EH (cell line): ENCODE measurements at regions not wholly inside any gene's neighbourhood (a gene's known extent, or its start where the extent isn't known, plus 50 kb on each side); places are given as distances from the start of the nearest gene placed in this dataset.

Experiments
- DNase-seq: peaks from one replicate; pipeline ENCODE4 v3.0.0-alpha.2; 2015; ENCODE audit warnings: low read depth

DNA sequence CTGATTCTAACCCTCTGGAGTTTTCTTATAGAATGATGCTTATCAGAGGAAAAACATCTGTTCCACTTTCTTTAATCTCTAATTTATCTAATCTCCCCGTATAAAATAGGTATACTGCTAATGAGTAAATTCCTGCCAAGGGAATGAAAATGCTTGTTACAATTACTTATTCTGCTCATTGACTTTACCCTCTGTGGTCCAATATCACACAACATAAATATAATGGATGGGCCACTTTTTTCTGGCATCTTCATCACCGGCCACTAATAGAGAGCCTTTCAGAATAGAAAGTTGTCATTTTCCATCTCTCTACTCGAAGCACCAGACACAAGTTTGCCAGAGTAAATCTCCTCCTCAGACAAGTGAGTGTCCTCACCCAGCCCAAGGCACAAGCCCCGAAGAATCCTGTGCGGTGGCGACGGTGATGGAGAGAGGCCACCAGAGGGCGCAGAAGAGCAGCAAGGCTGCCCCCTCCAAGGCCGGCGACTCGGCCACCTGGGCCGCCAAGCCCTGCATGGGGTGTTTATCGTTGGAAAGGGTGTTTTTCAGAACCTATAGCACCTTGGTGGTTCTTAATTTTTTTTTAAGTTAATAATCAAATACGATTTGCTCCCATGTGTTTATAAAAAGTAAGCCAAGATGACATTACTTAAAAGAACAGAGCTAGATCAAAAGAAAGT is 212.9 kb upstream of the ARID1B start:
- peak; percentile 61 for DNase-seq

GRCh38 chr6:156563714-156564113 is 213.5 kb upstream of the ARID1B start:
- DNase-seq = no peak

DNA sequence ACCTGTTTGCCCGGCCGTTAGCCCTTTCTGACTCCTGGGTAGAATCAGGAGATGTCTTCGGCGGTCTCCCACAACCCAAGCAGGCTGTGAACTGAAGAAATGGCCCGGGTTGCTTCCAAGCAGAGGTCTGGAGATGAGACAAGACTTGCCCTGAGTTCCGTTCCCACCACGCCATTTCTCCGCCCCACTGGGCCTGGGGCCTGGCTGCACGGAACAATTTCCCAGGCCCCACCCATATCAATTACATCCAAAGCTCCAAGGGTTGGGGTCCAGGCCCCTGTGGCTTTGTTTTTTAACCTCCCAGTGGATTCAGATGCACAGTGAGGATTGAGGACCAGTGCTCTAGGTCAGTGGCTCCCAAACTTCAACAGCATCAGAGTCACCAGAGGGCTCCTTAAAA is 214.5 kb upstream of the ARID1B start:
- no peak for DNase-seq

- DNase-seq = no peak
These were observed 215.2 kb upstream of the ARID1B start for GRCh38 chr6:156562019-156562418.

GRCh38 chr6:156560476-156560875 is 216.7 kb upstream of the ARID1B start:
- no peak for DNase-seq

- no peak for DNase-seq
These were observed 218.0 kb upstream of the ARID1B start for GRCh38 chr6:156559162-156559690.

GRCh38 chr6:156557911-156558259 is 219.3 kb upstream of the ARID1B start:
- no peak for DNase-seq

DNA sequence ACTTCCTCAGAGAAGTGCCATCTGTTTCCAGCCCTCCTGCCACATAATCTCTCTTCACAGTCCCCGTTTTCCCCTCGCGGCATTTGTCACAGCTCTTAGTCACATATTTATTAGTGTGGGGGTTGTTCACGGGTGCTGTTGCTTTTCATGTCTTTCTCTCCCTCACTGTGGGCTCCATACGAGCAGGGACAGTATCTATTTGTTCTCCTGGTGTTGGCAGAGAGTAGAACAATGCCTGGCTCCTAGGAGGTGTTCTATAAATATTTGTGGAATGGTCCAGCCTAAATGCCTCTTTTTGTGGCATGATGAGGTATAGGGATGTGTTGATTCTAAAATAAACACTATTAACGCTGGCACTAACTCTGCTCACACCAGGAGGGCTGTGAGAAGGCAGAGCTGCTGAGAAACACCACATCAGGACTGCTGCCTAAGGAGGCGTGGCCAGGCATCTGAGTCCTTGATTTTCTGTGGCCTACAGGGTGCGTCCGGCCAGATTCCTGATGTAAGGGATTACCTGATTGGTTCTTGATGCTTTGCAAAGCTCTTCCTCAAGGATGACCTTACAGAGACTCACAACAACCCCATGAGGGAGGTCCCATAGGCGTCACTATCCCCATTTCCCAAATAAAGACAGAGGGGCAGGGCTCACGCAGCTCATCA is 219.8 kb upstream of the ARID1B start:
- DNase-seq = peak; percentile 58

- no peak for DNase-seq
These were observed 220.4 kb upstream of the ARID1B start for GRCh38 chr6:156556811-156557210.

DNA sequence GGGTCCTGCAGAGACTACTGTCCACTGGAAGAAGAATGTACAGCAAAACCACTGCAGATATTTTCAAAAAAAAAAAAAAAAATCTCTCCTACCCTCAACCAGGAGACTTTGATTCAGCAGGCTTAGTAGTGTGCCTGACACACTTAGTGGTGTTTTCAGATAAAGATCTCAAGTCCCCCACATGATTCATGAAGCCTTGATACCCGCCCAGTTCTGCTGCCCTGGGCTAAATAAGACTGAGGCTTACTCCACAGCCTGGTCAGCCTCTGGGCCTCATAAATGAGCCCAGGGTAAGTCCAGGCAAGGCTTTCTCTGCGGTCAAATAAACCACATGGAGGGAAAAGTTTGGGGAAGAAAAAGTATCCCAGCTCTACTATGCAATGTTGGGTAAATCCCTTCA is 222.1 kb upstream of the ARID1B start:
- DNase-seq = peak; percentile 58

DNA sequence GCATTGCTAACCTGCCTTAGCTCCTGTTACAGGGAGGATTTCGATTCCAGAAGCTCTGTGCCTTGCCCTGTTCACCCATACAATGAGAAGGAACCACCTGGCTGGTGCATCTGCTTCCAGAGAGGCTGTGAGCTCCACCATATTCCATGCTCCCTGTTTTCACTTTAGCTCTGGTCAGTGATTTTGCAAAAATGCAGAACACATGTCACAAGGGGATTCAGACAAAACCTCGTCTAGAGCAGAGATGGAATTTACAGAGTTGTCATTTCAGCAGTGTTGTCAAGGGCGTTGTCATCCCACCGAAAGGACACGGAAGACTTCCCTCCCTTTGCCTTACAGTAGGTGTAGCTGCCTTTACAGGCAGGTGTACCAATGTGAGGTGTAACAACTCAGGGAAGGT is 223.0 kb upstream of the ARID1B start:
- no peak for DNase-seq

DNA sequence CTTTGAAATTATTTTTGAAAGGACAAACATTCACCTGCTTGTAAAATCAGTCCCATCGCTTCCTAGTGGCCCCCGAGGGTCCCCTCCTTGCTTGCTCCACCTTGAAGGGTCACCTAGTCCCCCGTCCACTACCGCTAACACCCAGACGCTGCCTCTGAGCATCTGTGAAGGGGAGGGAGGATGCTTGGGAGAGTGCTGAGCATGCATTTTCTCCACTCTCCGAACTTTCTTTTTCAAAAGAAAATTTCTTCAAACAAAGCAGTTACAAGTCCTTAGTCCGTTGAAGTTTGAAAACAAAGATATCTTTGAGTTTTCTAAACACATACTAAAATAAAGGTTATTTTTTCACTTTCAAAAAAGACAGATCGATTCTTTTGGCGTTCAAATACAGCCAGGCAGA is 224.3 kb upstream of the ARID1B start:
- no peak for DNase-seq

GRCh38 chr6:156550949-156551348 is 226.2 kb upstream of the ARID1B start:
- no peak for DNase-seq

- peak; percentile 18 for DNase-seq
These were observed 231.2 kb upstream of the ARID1B start for GRCh38 chr6:156545931-156546330.

- DNase-seq = no peak
These were observed 232.2 kb upstream of the ARID1B start for GRCh38 chr6:156545021-156545420.

DNA sequence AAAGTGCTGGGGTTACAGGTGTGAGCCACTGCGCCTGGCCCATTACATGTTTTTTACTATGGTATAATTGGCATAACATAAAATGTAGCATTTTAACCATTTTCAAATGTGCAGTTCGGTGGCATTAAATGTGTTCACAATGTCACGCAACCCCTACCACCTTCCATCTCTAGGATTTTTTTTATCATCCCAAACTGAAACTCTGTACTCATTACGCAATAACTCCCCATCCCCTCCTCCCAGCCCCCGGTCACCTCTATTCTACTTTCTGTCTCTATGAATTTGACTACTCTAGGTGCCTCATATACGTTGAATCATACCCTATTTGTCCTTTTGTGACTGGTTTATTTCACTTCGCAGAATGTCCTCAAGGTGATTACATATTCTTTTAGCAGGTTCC is 233.1 kb upstream of the ARID1B start:
- no peak for DNase-seq

DNA sequence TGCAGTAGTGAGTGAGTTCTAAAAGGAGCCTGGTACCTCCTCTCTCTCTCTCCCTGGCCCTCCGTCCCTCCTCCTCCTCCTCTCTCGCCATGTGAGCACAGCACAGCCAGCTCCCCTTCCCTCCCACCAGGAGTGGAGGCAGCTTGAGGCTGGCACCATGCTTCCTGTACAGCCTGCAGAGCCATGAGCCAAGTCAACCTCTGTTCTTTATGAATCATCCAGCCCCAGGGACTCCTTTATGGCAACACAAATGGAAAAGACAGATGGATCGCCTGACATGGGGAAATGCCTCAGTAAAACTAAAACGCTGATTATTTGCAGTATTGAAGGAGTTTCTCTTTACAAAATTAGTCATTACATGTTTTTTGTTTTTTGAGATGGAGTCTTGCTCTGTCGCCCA is 233.7 kb upstream of the ARID1B start:
- no peak for DNase-seq

DNA sequence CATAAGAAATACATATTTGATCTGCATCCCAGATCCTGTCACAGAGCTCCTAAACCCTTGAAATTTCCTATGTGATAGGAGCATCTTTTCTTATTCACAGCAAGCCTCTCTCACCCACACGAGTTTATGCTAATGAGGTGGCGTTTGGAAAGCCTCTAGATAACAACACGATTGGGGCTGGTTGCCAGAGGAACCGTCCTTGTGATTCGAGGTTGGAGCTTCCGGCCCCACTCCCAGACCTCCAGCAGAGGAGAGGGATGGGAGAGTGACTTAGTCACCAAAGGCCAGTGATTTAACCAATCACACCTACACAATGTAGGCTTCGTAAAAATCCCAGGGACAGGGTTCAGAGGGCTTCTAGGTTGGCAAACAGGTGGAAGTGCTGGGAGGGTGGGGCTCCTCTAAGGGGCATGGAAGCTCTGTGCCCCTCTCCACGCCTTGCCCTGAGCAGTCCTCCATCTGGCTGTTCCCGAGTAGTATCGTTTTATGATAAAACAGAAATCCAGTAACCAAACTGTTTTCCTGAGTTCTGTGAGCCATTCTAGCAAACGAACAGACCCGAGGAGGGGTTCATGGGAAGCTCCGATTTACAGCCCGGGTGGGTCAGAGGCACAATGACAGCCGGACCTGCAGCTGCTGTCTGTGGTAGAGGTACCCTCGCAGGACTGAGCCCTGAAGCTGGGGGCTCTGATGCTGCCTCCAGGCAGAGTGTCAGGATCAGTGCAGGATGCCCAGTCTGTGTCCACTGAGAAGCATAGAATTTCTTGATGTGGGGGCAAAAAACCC is 238.1 kb upstream of the ARID1B start:
- DNase-seq = no peak

DNA sequence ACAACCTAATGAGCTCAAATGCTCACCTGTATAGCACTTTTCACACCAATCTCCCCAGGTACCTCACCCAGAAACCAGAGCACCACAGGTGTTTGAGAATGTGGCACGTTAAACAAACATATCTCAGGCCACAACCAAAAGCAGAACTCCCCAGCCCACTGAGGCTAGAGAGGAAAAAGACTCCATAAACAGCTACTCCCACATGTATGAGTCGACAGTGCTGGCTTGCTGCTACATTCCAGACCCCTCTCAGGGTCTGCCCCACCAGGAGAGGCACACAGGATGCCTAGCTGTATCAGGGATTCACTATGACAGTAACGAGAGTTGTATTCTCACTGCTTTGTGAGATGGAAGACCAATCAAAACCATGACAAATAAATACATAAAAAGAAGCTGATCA is 242.6 kb upstream of the ARID1B start:
- DNase-seq = no peak

DNA sequence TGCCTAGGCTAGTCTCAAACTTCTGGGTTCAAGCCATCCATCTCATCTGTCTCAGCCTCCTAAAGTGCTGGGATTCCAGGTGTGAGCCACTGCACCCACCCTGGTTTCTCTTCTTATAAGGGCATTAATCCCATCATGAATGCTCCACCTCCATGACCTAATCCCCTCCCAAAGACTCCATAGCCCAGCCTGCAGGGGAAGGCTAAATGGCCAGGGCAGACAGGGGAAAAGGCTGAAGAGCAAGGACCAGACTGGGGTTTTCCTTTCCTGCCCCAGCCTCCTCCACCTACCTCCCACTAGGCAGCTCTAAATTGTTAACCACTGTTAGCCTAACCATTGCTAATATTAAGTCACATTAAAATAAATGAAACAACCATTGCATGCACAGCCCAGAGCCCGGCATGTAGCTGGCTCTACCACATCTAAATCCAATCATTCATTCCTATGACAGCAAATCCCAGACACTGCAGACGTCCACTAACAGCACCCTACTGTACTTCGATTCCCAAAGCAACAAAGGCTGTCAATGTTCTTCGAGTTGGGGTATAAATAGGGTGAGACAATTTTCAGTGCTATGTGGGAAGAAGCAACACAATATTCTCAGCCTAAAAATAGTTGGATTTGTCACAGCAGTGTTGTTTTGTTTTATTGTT is 243.2 kb upstream of the ARID1B start:
- no peak for DNase-seq

GRCh38 chr6:156526081-156526480 is 251.1 kb upstream of the ARID1B start:
- DNase-seq = no peak

DNA sequence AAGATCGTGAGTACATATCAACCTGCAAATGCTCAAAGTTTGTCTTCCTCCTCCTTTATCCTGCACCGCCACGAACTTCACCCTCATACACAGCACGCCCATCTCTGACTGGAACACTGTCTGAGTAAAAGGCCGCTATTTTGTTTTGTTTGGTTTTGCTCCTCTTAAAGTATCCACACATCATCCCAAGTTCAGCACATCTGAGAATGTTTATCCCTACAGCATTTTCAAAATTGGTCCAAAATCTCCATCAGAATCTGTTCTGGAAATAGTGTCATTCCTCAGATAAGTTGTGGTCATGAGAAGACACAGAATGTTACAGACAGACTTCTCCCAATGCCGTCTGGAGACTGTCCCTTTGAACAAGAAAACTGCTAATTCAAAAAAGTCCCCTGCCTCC is 251.6 kb upstream of the ARID1B start:
- no peak for DNase-seq

DNA sequence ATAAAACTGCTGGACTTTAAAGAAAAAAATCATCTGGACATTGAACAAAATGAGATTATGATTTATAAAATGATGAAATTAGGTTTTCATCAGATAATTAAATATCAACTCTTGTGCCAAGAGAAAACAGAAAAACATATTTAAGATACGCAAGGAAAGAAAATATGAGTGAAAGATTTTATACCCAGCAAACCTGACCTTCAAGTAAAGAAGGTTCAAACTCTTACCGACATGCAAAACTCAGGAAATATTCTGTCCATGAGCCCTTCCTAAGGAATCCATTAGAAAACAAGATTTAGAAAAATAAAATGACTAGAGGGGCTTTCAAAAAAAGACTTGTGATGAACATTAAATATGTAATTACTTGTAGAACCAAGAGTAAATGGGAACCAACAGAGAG is 257.2 kb upstream of the ARID1B start:
- no peak for DNase-seq
